ENCODE measurements at regions not wholly inside any gene's neighbourhood (a gene's known extent, or its start where the extent isn't known, plus 50 kb on each side); places are given as distances from the start of the nearest gene placed in this dataset.

DNA sequence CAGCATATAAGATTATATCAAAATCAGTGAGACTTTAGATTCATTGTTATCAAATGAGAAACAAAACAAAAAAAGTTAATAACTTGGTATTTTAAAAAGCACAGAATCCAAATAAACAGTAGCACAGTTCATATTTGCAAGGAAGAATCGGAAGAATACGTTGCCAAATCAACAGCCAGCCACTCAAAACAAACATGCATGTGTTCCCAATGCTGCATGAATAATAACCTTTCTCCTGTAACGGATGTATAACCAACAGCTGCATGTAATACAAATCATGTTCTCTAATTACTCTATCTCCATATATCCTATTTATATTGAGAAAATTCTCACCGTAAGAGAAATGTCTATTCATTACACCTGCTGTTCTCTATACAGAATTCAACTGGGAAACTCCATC lies 98.9 kb upstream of the FOXD3 start:
- no peak overlapping the region for H3K4me3 ChIP-seq (ENCODE audit: low read length)
- H3K9ac ChIP-seq (ENCODE audit: low read length): no peak overlapping the region
- no peak overlapping the region for H3K27ac ChIP-seq (ENCODE audit: low read length)
- no peaks in the 10 kb centered on the region for H3K9me2 ChIP-seq (ENCODE audit: insufficient read depth, low read length)
- H3K27me3 ChIP-seq (ENCODE audit: insufficient read depth, low read depth, low read length): no peaks in the 10 kb centered on the region
- no peaks in the 10 kb centered on the region for H3F3A ChIP-seq (ENCODE audit: insufficient read depth, low read length, poor library complexity, severe bottlenecking)
- H3K9me3 ChIP-seq (ENCODE audit: low read length): no peaks in the 10 kb centered on the region
- TF ChIP-seq EZH2 (IDR thresholded peaks at IDR 0.05; ENCODE audit: borderline replicate concordance, insufficient read depth, low read length, poor library complexity, severe bottlenecking): no peak
- TF ChIP-seq POLR2AphosphoS5 (IDR thresholded peaks at IDR 0.05): no peak
- TF ChIP-seq SMC3 (conservative IDR thresholded peaks at IDR 0.05; ENCODE audit: poor library complexity): no peak
- no peak for TF ChIP-seq EP300 (conservative IDR thresholded peaks at IDR 0.05; ENCODE audit: poor library complexity, severe bottlenecking)
- TF ChIP-seq, protein P1, sequence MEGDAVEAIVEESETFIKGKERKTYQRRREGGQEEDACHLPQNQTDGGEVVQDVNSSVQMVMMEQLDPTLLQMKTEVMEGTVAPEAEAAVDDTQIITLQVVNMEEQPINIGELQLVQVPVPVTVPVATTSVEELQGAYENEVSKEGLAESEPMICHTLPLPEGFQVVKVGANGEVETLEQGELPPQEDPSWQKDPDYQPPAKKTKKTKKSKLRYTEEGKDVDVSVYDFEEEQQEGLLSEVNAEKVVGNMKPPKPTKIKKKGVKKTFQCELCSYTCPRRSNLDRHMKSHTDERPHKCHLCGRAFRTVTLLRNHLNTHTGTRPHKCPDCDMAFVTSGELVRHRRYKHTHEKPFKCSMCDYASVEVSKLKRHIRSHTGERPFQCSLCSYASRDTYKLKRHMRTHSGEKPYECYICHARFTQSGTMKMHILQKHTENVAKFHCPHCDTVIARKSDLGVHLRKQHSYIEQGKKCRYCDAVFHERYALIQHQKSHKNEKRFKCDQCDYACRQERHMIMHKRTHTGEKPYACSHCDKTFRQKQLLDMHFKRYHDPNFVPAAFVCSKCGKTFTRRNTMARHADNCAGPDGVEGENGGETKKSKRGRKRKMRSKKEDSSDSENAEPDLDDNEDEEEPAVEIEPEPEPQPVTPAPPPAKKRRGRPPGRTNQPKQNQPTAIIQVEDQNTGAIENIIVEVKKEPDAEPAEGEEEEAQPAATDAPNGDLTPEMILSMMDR (IDR thresholded peaks at IDR 0.05; ENCODE audit: poor library complexity, severe bottlenecking): no peak
- TF ChIP-seq RAD21 (conservative IDR thresholded peaks at IDR 0.05): no peak
- TF ChIP-seq, protein P2, sequence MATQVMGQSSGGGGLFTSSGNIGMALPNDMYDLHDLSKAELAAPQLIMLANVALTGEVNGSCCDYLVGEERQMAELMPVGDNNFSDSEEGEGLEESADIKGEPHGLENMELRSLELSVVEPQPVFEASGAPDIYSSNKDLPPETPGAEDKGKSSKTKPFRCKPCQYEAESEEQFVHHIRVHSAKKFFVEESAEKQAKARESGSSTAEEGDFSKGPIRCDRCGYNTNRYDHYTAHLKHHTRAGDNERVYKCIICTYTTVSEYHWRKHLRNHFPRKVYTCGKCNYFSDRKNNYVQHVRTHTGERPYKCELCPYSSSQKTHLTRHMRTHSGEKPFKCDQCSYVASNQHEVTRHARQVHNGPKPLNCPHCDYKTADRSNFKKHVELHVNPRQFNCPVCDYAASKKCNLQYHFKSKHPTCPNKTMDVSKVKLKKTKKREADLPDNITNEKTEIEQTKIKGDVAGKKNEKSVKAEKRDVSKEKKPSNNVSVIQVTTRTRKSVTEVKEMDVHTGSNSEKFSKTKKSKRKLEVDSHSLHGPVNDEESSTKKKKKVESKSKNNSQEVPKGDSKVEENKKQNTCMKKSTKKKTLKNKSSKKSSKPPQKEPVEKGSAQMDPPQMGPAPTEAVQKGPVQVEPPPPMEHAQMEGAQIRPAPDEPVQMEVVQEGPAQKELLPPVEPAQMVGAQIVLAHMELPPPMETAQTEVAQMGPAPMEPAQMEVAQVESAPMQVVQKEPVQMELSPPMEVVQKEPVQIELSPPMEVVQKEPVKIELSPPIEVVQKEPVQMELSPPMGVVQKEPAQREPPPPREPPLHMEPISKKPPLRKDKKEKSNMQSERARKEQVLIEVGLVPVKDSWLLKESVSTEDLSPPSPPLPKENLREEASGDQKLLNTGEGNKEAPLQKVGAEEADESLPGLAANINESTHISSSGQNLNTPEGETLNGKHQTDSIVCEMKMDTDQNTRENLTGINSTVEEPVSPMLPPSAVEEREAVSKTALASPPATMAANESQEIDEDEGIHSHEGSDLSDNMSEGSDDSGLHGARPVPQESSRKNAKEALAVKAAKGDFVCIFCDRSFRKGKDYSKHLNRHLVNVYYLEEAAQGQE (IDR thresholded peaks at IDR 0.05; ENCODE audit: borderline replicate concordance): no peak
- no peak overlapping the region for H2AFZ ChIP-seq (ENCODE audit: low read depth, low read length)
- no peak overlapping the region for H3K4me2 ChIP-seq (ENCODE audit: low read length)
- no peaks in the 10 kb centered on the region for H3K36me3 ChIP-seq (ENCODE audit: insufficient read depth, low read length)
- H4K20me1 ChIP-seq (ENCODE audit: insufficient read depth): no peaks in the 10 kb centered on the region
- H3K79me2 ChIP-seq (replicated peaks; ENCODE audit: insufficient read depth, low read length): no peaks in the 10 kb centered on the region

DNA sequence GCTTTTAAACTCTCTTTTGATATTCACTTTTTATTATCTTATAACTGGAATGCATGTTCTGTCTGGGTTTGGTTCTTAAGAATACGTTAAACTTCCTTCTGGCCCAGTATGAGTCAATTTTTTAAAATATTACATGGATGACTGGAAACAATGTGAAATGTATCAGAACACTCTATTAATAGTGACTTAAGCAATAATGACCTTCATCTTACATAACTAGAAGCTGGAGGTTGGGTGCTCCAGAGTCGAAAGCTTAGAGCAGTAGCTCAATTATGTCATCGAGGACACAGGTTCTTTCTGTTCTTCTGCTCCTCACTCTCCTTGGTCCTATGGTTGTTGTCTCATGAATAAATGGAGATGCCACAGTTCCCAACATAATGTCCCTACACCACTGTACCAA lies 91.6 kb upstream of the FOXD3 start:
- no peak overlapping the region for H3K4me2 ChIP-seq (ENCODE audit: low read length)
- H3K36me3 ChIP-seq (ENCODE audit: insufficient read depth, low read length): no peaks in the 10 kb centered on the region
- H3K9me2 ChIP-seq (ENCODE audit: insufficient read depth, low read length): no peaks in the 10 kb centered on the region
- H3K27ac ChIP-seq (ENCODE audit: low read length): no peak overlapping the region
- no peak overlapping the region for H3K9ac ChIP-seq (ENCODE audit: low read length)
- no peak overlapping the region for H2AFZ ChIP-seq (ENCODE audit: low read depth, low read length)
- no peaks in the 10 kb centered on the region for H4K20me1 ChIP-seq (ENCODE audit: insufficient read depth)
- no peaks in the 10 kb centered on the region for H3K9me3 ChIP-seq (ENCODE audit: low read length)
- no peaks in the 10 kb centered on the region for H3K79me2 ChIP-seq (replicated peaks; ENCODE audit: insufficient read depth, low read length)
- H3K27me3 ChIP-seq (ENCODE audit: insufficient read depth, low read depth, low read length): no peaks in the 10 kb centered on the region
- TF ChIP-seq, protein P1 (IDR thresholded peaks at IDR 0.05; ENCODE audit: poor library complexity, severe bottlenecking): no peak
- TF ChIP-seq POLR2AphosphoS5 (IDR thresholded peaks at IDR 0.05) (no peak), EZH2 (IDR thresholded peaks at IDR 0.05; ENCODE audit: borderline replicate concordance, insufficient read depth, low read length, poor library complexity, severe bottlenecking) (no peak), EP300 (conservative IDR thresholded peaks at IDR 0.05; ENCODE audit: poor library complexity, severe bottlenecking) (no peak), MXI1 (conservative IDR thresholded peaks at IDR 0.05; ENCODE audit: poor library complexity, severe bottlenecking) (no peak), RAD21 (conservative IDR thresholded peaks at IDR 0.05) (no peak), TAF1 (IDR thresholded peaks at IDR 0.05; ENCODE audit: low read depth) (no peak), SMC3 (conservative IDR thresholded peaks at IDR 0.05; ENCODE audit: poor library complexity) (no peak)
- TF ChIP-seq, protein P2 (IDR thresholded peaks at IDR 0.05; ENCODE audit: borderline replicate concordance): no peak
- no peaks in the 10 kb centered on the region for H3F3A ChIP-seq (ENCODE audit: insufficient read depth, low read length, poor library complexity, severe bottlenecking)
- no peak overlapping the region for H3K4me3 ChIP-seq (ENCODE audit: low read length)

Measured in neural cell (in vitro differentiated cells).